ENCODE measurements at regions not wholly inside any gene's neighbourhood (a gene's known extent, or its start where the extent isn't known, plus 50 kb on each side); places are given as distances from the start of the nearest gene placed in this dataset.
"Not testable (repeated sequence)": the region's sequence is repeated elsewhere in the genome, so short reads cannot be mapped to it uniquely, and the experiment has no call there.

- Histone ChIP-seq H3K4me2 (ENCODE audit: low read depth, low read length, poor library complexity, severe bottlenecking) (no peak overlapping the region), H3K9me2 (replicated peaks; ENCODE audit: insufficient read depth, low read length) (no peaks in the 10 kb centered on the region), H3K27ac (ENCODE audit: low read depth, low read length) (no peak overlapping the region), H3F3A (ENCODE audit: insufficient read depth) (no peaks in the 10 kb centered on the region), H2AFZ (ENCODE audit: low read depth, low read length, severe bottlenecking) (no peak overlapping the region), H3K9me3 (ENCODE audit: insufficient read depth, low read length) (no peaks in the 10 kb centered on the region), H3K4me3 (ENCODE audit: insufficient read depth, low read length, poor library complexity, severe bottlenecking) (no peak overlapping the region), H3K36me3 (ENCODE audit: low read length) (no peaks in the 10 kb centered on the region), H3K79me2 (ENCODE audit: insufficient read depth, low read length) (no peaks in the 10 kb centered on the region), H3K27me3 (ENCODE audit: low read length) (no peaks in the 10 kb centered on the region), H3K9ac (ENCODE audit: low read length) (no peak overlapping the region), H4K20me1 (ENCODE audit: low read depth, low read length) (no peaks in the 10 kb centered on the region)
- TF ChIP-seq, protein P1, sequence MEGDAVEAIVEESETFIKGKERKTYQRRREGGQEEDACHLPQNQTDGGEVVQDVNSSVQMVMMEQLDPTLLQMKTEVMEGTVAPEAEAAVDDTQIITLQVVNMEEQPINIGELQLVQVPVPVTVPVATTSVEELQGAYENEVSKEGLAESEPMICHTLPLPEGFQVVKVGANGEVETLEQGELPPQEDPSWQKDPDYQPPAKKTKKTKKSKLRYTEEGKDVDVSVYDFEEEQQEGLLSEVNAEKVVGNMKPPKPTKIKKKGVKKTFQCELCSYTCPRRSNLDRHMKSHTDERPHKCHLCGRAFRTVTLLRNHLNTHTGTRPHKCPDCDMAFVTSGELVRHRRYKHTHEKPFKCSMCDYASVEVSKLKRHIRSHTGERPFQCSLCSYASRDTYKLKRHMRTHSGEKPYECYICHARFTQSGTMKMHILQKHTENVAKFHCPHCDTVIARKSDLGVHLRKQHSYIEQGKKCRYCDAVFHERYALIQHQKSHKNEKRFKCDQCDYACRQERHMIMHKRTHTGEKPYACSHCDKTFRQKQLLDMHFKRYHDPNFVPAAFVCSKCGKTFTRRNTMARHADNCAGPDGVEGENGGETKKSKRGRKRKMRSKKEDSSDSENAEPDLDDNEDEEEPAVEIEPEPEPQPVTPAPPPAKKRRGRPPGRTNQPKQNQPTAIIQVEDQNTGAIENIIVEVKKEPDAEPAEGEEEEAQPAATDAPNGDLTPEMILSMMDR (IDR thresholded peaks at IDR 0.05; ENCODE audit: insufficient read depth, low read length, poor library complexity, severe bottlenecking): no peak
- no peak for TF ChIP-seq EZH2phosphoT487 (conservative IDR thresholded peaks at IDR 0.05; ENCODE audit: low read length)
Observed at GRCh38 chr2:2455151-2455550, 124.1 kb upstream of the MYT1L start.

DNA sequence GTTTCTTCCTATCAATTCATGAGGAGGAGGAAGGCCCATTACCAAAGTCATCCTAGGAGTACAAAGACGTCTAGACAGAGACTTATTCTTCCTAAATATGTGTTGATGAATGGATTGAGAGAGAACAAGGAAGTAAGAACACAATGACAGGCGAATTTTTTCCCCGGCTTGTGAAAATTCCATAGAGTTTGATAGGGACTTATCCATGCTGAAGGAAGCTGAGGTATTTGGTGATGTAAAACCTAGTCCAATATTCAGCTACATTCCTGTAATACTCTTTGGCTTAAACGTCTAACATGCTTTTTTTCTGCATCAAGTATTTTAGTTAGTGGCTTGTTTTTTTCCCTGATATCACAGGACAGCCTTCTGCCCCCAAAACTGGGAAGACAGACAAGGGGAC lies 121.9 kb upstream of the MYT1L start:
- H3K27me3 ChIP-seq (ENCODE audit: low read length): no peaks in the 10 kb centered on the region
- no peak for TF ChIP-seq EZH2phosphoT487 (conservative IDR thresholded peaks at IDR 0.05; ENCODE audit: low read length)
- TF ChIP-seq, protein P1 (IDR thresholded peaks at IDR 0.05; ENCODE audit: insufficient read depth, low read length, poor library complexity, severe bottlenecking): no peak
- H3K79me2 ChIP-seq (ENCODE audit: insufficient read depth, low read length): no peaks in the 10 kb centered on the region
- H3K27ac ChIP-seq (ENCODE audit: low read depth, low read length): no peak overlapping the region
- no peaks in the 10 kb centered on the region for H3K9me3 ChIP-seq (ENCODE audit: insufficient read depth, low read length)
- no peak overlapping the region for H3K4me2 ChIP-seq (ENCODE audit: low read depth, low read length, poor library complexity, severe bottlenecking)
- H2AFZ ChIP-seq (ENCODE audit: low read depth, low read length, severe bottlenecking): no peak overlapping the region
- no peak overlapping the region for H3K4me3 ChIP-seq (ENCODE audit: insufficient read depth, low read length, poor library complexity, severe bottlenecking)
- no peaks in the 10 kb centered on the region for H3K36me3 ChIP-seq (ENCODE audit: low read length)
- H3K9me2 ChIP-seq (replicated peaks; ENCODE audit: insufficient read depth, low read length): no peaks in the 10 kb centered on the region
- H4K20me1 ChIP-seq (ENCODE audit: low read depth, low read length): no peaks in the 10 kb centered on the region
- H3K9ac ChIP-seq (ENCODE audit: low read length): no peak overlapping the region
- no peaks in the 10 kb centered on the region for H3F3A ChIP-seq (ENCODE audit: insufficient read depth)

DNA sequence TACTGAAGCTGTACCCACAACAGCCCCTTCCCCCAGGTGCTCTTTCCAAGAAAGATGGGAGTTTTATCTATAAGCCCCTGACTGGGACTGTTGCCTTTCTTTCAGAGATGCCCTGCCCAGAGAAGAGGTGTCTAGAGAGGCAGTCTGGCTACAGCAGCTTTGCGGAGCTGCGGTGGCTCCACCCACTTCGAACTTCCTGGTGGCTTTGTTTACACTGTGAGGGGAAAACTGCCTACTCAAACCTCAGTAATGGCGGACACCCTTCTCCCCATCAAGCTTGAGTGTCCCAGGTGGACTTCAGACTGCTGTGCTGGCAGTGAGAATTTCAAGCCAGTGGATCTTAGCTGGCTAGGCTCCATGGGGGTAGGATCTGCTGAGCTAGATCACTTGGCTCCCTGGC lies 120.2 kb upstream of the MYT1L start:
- not testable (repeated sequence) for H3K27me3 ChIP-seq (ENCODE audit: low read length); H3K9me3 ChIP-seq (ENCODE audit: insufficient read depth, low read length); H3K4me2 ChIP-seq (ENCODE audit: low read depth, low read length, poor library complexity, severe bottlenecking); H3K9ac ChIP-seq (ENCODE audit: low read length); H2AFZ ChIP-seq (ENCODE audit: low read depth, low read length, severe bottlenecking); H3K4me3 ChIP-seq (ENCODE audit: insufficient read depth, low read length, poor library complexity, severe bottlenecking); H3K36me3 ChIP-seq (ENCODE audit: low read length); H3K9me2 ChIP-seq (replicated peaks; ENCODE audit: insufficient read depth, low read length); H3K27ac ChIP-seq (ENCODE audit: low read depth, low read length); H3K79me2 ChIP-seq (ENCODE audit: insufficient read depth, low read length); H4K20me1 ChIP-seq (ENCODE audit: low read depth, low read length); H3F3A ChIP-seq (ENCODE audit: insufficient read depth)

- Histone ChIP-seq H3K79me2 (ENCODE audit: insufficient read depth, low read length) (no peaks in the 10 kb centered on the region), H2AFZ (ENCODE audit: low read depth, low read length, severe bottlenecking) (no peak overlapping the region), H3F3A (ENCODE audit: insufficient read depth) (no peaks in the 10 kb centered on the region), H3K4me3 (ENCODE audit: insufficient read depth, low read length, poor library complexity, severe bottlenecking) (no peak overlapping the region), H4K20me1 (ENCODE audit: low read depth, low read length) (no peaks in the 10 kb centered on the region), H3K9me3 (ENCODE audit: insufficient read depth, low read length) (no peaks in the 10 kb centered on the region), H3K27me3 (ENCODE audit: low read length) (no peaks in the 10 kb centered on the region), H3K4me2 (ENCODE audit: low read depth, low read length, poor library complexity, severe bottlenecking) (no peak overlapping the region), H3K9ac (ENCODE audit: low read length) (no peak overlapping the region), H3K9me2 (replicated peaks; ENCODE audit: insufficient read depth, low read length) (no peaks in the 10 kb centered on the region), H3K27ac (ENCODE audit: low read depth, low read length) (no peak overlapping the region), H3K36me3 (ENCODE audit: low read length) (no peaks in the 10 kb centered on the region)
- TF ChIP-seq, protein P1 (IDR thresholded peaks at IDR 0.05; ENCODE audit: insufficient read depth, low read length, poor library complexity, severe bottlenecking): no peak
- no peak for TF ChIP-seq EZH2phosphoT487 (conservative IDR thresholded peaks at IDR 0.05; ENCODE audit: low read length)
Observed at GRCh38 chr2:2448178-2448577, 117.1 kb upstream of the MYT1L start.

Data from SU-DHL-6 (cell line).